Activated naive CD8-positive, alpha-beta T cell (primary cell): ENCODE measurements at regions not wholly inside any gene's neighbourhood (a gene's known extent, or its start where the extent isn't known, plus 50 kb on each side); places are given as distances from the start of the nearest gene placed in this dataset.

Source experiments
- H3K27ac Mint-ChIP-seq: one replicate; pipeline ENCODE4 v1.8.0; 2021; ENCODE audit warnings: mixed read lengths
- H3K27me3 Mint-ChIP-seq: one replicate; pipeline ENCODE4 v1.8.0; 2021; ENCODE audit warnings: mixed read lengths
- H3K36me3 Mint-ChIP-seq: one replicate; pipeline ENCODE4 v1.8.0; 2021; ENCODE audit warnings: mixed read lengths
- H3K4me1 Mint-ChIP-seq: one replicate; pipeline ENCODE4 v1.8.0; 2021; ENCODE audit warnings: low read depth, mixed read lengths
- H3K4me3 Mint-ChIP-seq: one replicate; pipeline ENCODE4 v1.8.0; 2021; ENCODE audit warnings: mild to moderate bottlenecking, mixed read lengths
- H3K9me3 Mint-ChIP-seq: one replicate; pipeline ENCODE4 v1.8.0; 2021; ENCODE audit warnings: low read depth, mixed read lengths

DNA sequence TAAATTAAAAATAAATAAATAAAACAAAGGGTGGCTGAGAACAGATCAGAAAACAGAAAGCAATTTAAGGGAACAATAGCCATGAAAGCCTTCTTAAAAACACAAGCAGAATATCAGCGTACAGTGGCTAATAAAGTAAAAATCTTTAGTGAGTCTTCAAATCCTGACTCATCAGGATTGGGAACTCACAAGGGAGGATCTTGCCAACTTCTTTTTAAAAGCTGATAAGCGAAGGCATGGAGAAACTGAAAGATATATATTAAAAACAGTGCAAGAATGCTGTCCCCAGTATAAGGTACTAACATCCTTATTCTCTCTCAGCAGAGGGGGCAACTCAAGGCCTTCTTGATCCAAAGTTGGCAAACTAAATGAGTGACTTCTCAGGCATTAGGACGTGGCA is 180.1 kb downstream of the DHX15 start:
- H3K36me3 Mint-ChIP-seq = no peaks in the 10 kb centered on the region
- no peak overlapping the region for H3K4me3 Mint-ChIP-seq
- H3K4me1 Mint-ChIP-seq = no peaks in the 10 kb centered on the region
- no peaks in the 10 kb centered on the region for H3K9me3 Mint-ChIP-seq
- no peak overlapping the region for H3K27ac Mint-ChIP-seq
- H3K27me3 Mint-ChIP-seq = peaks cover 5% of the 10 kb centered on the region

GRCh38 chr4:24403265-24403664 is 181.1 kb downstream of the DHX15 start:
- Mint-ChIP-seq H3K9me3 (no peaks in the 10 kb centered on the region), H3K27ac (no peak overlapping the region), H3K4me3 (no peak overlapping the region)

DNA sequence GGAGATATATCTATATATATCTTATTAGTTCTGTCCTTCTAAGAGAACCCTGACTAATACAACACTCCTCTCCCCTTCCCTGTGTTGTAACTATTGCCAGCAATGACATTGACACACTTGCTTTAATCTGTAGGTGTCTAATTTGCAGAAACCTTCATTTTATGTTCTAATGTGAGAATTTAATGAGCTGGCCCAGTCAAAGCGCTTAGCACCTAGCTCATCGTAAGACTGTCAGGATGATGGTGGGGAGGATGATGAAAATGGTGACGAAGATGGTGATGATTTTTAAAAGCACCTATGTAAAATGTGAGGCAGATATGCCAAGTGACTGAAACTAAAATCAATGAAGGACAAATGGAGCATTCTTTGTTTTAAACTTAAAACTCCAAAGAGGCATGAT is 183.8 kb downstream of the DHX15 start:
- Mint-ChIP-seq H3K9me3 (no peaks in the 10 kb centered on the region), H3K36me3 (no peaks in the 10 kb centered on the region), H3K4me3 (no peak overlapping the region), H3K4me1 (no peaks in the 10 kb centered on the region), H3K27ac (no peak overlapping the region), H3K27me3 (peaks cover 3% of the 10 kb centered on the region)

More at GRCh38 chr4:24403265-24403664, 181.1 kb downstream of the DHX15 start:
- Mint-ChIP-seq H3K4me1 (no peaks in the 10 kb centered on the region), H3K27me3 (peaks cover 5% of the 10 kb centered on the region), H3K36me3 (no peaks in the 10 kb centered on the region)

DNA sequence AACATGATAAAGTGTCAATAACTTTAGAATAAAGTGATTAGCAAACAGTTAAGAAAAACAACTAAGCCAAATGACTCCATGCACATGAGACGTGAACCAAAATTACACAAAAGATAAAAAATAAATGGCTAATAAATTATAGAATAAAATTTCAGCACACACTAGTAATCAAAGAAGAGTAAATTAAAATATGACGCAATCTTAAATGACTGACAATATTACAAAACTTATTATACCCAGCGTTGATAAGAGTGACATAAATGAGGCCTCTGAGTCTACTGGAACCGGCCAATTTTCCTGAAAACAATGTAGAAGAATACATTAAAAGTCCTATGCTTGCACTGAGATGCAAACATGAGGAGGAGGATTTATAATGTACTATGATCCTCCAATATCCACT is 187.4 kb downstream of the DHX15 start:
- Mint-ChIP-seq H3K27me3 (peaks cover 3% of the 10 kb centered on the region), H3K4me3 (no peak overlapping the region), H3K27ac (no peak overlapping the region), H3K36me3 (no peaks in the 10 kb centered on the region), H3K4me1 (no peaks in the 10 kb centered on the region), H3K9me3 (no peaks in the 10 kb centered on the region)

DNA sequence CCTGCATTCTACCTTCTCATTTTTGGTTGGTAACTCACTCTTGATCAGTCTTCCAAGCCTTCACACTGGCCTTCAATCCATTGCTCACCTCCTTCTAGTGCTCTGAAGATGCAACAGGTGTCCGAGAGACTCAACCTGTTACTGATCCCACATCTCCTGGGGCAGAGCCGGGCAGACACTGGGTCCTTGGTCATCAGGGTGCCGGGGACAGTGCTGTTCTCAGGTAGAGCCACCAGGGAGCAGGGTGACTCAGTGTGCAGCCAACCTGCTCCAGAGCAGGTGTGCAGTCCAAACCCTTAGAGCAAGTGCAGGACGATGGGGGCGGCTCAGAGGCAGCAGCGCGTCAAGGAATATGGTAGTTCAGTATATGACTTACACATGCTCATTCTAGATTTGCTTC is 188.4 kb downstream of the DHX15 start:
- Mint-ChIP-seq H3K36me3 (no peaks in the 10 kb centered on the region), H3K27me3 (peaks cover 3% of the 10 kb centered on the region), H3K4me1 (no peaks in the 10 kb centered on the region), H3K27ac (no peak overlapping the region), H3K9me3 (no peaks in the 10 kb centered on the region), H3K4me3 (no peak overlapping the region)

GRCh38 chr4:24394041-24394440 is 190.3 kb downstream of the DHX15 start:
- Mint-ChIP-seq H3K36me3 (no peaks in the 10 kb centered on the region), H3K27me3 (no peaks in the 10 kb centered on the region), H3K4me1 (no peaks in the 10 kb centered on the region), H3K9me3 (no peaks in the 10 kb centered on the region), H3K27ac (no peak overlapping the region), H3K4me3 (no peak overlapping the region)

- H3K4me3 Mint-ChIP-seq = no peak overlapping the region
- H3K27me3 Mint-ChIP-seq = no peaks in the 10 kb centered on the region
- no peak overlapping the region for H3K27ac Mint-ChIP-seq
- H3K9me3 Mint-ChIP-seq = no peaks in the 10 kb centered on the region
- H3K36me3 Mint-ChIP-seq = no peaks in the 10 kb centered on the region
- H3K4me1 Mint-ChIP-seq = no peaks in the 10 kb centered on the region
These were observed 191.7 kb downstream of the DHX15 start for GRCh38 chr4:24392613-24393012.

GRCh38 chr4:24382381-24382780 is 202.0 kb downstream of the DHX15 start:
- Mint-ChIP-seq H3K27ac (no peak overlapping the region), H3K36me3 (no peaks in the 10 kb centered on the region), H3K4me1 (no peaks in the 10 kb centered on the region), H3K27me3 (peaks cover 13% of the 10 kb centered on the region), H3K4me3 (no peak overlapping the region), H3K9me3 (peaks cover 4% of the 10 kb centered on the region)

DNA sequence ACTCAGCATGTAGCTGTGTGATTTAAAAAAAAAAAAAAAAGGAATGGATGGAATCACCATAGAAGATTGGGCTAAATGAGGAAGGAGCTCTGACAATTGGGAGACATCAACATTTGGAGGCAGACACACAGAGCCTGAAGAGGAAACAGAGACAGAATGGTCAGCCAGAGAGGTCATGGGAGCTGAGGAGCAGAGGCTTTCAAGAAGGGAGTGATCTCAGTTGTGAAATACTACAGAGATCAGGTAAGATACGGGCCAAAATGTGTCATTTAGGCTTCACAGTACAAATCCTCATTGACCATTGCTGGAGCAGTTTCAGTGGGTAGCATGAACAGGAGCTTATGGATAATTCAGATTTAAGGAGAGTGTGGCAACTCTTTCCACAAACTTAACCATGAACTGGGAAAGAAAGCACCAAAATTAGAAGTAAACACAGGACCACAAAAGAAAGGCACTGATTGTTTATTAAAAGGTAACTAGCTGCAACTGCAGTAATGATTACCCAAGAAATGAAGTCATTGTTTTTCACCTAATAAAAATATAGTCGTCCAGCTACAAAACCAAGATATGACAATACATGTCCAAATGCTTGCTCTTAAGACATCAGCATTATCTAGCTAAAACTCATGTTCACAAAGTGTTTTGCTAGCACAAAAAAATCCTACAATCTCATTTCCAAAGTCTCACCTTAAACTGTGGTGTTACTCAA is 203.2 kb downstream of the DHX15 start:
- Mint-ChIP-seq H3K27me3 (peaks cover 13% of the 10 kb centered on the region), H3K36me3 (no peaks in the 10 kb centered on the region), H3K27ac (no peak overlapping the region), H3K9me3 (peaks cover 4% of the 10 kb centered on the region), H3K4me1 (no peaks in the 10 kb centered on the region), H3K4me3 (no peak overlapping the region)

DNA sequence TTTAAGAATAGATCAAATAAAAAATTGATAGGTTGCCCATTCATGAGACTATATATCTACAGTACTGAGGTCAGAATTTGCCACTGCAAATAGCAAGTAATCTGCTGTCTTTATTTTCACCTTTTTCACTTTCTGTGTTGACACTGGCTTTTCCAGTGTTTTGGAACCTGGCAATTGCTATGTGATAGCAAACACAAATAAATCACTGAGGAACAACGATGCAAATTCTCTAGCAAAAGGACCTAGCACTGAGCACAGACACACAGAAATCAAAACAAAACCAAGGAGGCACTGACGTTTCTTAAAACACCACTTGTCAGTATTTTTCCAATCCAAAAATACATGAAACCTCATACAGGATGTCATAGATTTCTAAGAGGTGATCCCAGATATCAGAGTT is 210.7 kb downstream of the DHX15 start:
- H3K27me3 Mint-ChIP-seq = peaks cover 5% of the 10 kb centered on the region
- H3K36me3 Mint-ChIP-seq = no peaks in the 10 kb centered on the region
- no peaks in the 10 kb centered on the region for H3K4me1 Mint-ChIP-seq
- H3K27ac Mint-ChIP-seq = no peak overlapping the region
- no peaks in the 10 kb centered on the region for H3K9me3 Mint-ChIP-seq
- no peak overlapping the region for H3K4me3 Mint-ChIP-seq

DNA sequence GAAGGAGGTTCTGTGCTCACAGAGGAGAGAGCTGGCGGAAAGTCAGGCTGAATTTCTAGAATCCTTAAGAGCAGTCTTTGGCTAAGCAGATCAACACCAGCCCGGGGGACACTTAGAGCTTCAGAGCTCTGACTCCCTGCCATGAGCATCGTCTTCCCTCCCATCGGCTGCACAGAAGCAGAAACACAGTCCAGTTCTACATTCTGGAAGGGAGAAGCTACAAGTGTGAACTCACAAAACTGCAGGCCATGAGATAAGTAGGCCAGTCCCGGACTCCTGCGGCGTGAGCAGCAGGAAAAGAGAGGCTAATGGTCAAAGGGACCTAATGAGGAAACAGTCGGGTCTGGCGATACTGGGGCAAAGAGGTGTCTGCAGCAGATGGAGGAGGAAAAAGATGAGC is 211.5 kb downstream of the DHX15 start:
- no peak overlapping the region for H3K27ac Mint-ChIP-seq
- H3K4me3 Mint-ChIP-seq = no peak overlapping the region
- no peaks in the 10 kb centered on the region for H3K36me3 Mint-ChIP-seq
- H3K4me1 Mint-ChIP-seq = no peaks in the 10 kb centered on the region
- no peaks in the 10 kb centered on the region for H3K9me3 Mint-ChIP-seq
- peaks cover 5% of the 10 kb centered on the region for H3K27me3 Mint-ChIP-seq

DNA sequence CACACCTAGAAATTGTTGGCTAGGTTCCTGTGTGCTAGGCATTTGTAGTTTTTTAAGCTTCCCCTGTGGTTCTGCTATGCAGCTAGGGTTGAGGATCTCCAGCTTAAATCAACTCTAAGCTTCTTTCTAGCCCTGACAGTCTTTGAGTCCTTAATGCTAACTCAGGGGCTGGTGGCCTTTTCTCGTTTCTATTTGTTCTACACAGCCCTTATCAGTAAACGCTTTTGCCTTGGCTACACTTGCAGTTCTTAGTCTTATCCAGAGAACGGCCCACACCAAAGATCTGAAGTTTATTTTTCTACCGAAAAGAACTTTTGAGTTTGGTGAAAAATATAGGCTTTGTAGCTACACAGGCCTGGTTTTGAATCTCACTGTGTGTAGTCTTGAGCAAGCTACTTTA is 212.0 kb downstream of the DHX15 start:
- H3K27ac Mint-ChIP-seq = no peak overlapping the region
- H3K9me3 Mint-ChIP-seq = no peaks in the 10 kb centered on the region
- H3K4me1 Mint-ChIP-seq = no peaks in the 10 kb centered on the region
- no peaks in the 10 kb centered on the region for H3K36me3 Mint-ChIP-seq
- H3K27me3 Mint-ChIP-seq = peaks cover 4% of the 10 kb centered on the region
- no peak overlapping the region for H3K4me3 Mint-ChIP-seq

DNA sequence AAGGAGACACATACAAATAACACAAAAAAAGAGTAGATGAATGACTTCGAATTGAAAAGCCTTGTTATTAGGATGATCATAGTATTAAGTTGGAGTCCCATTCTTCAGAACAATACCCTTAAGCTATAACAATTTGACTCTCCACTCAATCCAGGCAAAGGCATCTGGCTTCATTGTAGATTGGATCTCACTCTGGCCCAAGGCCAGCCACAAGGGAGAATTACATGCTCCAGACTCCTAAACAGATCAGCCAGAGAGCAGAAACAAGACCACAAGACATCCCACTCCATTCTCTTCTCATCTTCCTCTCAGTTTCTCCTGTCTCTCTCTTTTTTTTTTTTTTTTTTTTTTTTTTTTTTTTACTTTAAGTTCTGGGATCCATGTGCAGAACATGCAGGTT is 213.9 kb downstream of the DHX15 start:
- Mint-ChIP-seq H3K9me3 (no peaks in the 10 kb centered on the region), H3K4me1 (no peaks in the 10 kb centered on the region), H3K36me3 (no peaks in the 10 kb centered on the region), H3K27me3 (peaks cover 4% of the 10 kb centered on the region), H3K4me3 (no peak overlapping the region), H3K27ac (no peak overlapping the region)

- Mint-ChIP-seq H3K36me3 (no peaks in the 10 kb centered on the region), H3K4me3 (no peak overlapping the region), H3K27ac (no peak overlapping the region), H3K27me3 (peaks cover 4% of the 10 kb centered on the region), H3K9me3 (no peaks in the 10 kb centered on the region), H3K4me1 (no peaks in the 10 kb centered on the region)
These were observed 214.8 kb downstream of the DHX15 start for GRCh38 chr4:24369507-24370029.

DNA sequence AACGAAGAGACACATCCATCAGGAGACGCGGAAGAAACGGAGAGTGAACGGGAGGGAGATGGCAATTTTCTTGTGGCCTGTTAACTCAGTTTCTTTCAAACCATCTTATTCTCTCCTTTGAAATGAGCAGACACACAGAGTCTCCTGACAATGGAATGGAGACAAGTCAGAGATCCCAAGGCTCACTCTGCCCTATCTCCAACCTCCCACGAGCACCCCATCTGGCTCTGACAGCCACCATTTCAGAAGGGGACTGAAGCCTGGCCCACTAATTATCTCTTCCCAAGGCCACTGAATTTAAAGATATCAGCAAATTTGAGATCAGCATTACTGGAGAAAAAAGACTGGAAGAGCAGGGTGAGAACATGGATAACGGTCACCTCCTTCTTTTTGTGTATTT is 215.6 kb downstream of the DHX15 start:
- Mint-ChIP-seq H3K27me3 (peaks cover 4% of the 10 kb centered on the region), H3K9me3 (no peaks in the 10 kb centered on the region), H3K36me3 (no peaks in the 10 kb centered on the region), H3K4me1 (no peaks in the 10 kb centered on the region), H3K4me3 (no peak overlapping the region), H3K27ac (no peak overlapping the region)

DNA sequence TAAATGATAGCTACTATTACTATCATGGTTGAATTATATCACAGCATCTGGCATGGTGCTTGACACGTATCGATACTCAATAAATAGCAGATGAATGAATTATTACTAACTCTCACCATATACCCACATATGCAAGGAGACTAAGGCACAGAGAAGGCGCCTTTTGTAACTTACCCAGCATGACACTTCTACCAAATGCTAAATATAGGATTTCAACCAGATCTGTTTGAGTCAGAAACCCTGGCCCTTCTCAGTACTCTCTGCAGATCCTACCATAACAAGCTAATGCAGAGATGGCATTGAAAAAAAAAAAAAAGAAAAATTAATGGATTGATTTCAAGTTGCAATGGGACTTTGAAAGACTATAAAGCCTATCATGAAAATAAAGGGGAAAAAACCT is 219.5 kb downstream of the DHX15 start:
- Mint-ChIP-seq H3K4me1 (no peaks in the 10 kb centered on the region), H3K27ac (no peak overlapping the region), H3K4me3 (no peak overlapping the region), H3K27me3 (no peaks in the 10 kb centered on the region), H3K36me3 (no peaks in the 10 kb centered on the region), H3K9me3 (no peaks in the 10 kb centered on the region)
